H1 (cell line): ENCODE measurements at regions not wholly inside any gene's neighbourhood (a gene's known extent, or its start where the extent isn't known, plus 50 kb on each side); places are given as distances from the start of the nearest gene placed in this dataset.

ENCODE experiments used
- CTCF ChIA-PET: fragments of 300-600 bp; sonication (Branson Sonifier 250); formaldehyde crosslinking; loops from one replicate; lab custom pipeline; 2021; ENCODE audit not compliant: partially characterized antibody; lab: Charles Lee
- POLR2A ChIA-PET: fragments of 300-600 bp; sonication (Branson Sonifier 250); formaldehyde crosslinking; loops from one replicate; lab custom pipeline; 2021; ENCODE audit warnings: inconsistent platforms; ENCODE audit not compliant: partially characterized antibody; lab: Charles Lee
- DNase-seq, 2 experiments: peaks; one replicate each; pipeline versions ENCODE4 v3.0.0 to v3.0.0-alpha.2; 2010 to 2022; ENCODE audit warnings: low spot score in 2 of 2, low read depth in 1 of 2, mixed read lengths in 1 of 2
- FAIRE-seq: peaks from 2 replicates; lab custom pipeline; 2011; peaks lifted over from hg19 to GRCh38; lab: Jason Lieb, UNC
- H2AFZ ChIP-seq: 2 replicates; pipeline ENCODE4 v1.8.1; 2012; ENCODE audit warnings: low read length, inconsistent platforms
- H2AK5ac ChIP-seq: 2 replicates; pipeline ENCODE4 v1.6.1; 2013; ENCODE audit warnings: low read depth, low read length
- H2BK120ac ChIP-seq: replicated peaks from 2 replicates; pipeline ENCODE3; 2013; ENCODE audit warnings: low read depth, low read length, inconsistent platforms
- H2BK12ac ChIP-seq: 2 replicates; pipeline ENCODE4 v1.6.1; 2013; ENCODE audit warnings: low read depth, low read length
- H2BK15ac ChIP-seq: 2 replicates; pipeline ENCODE4 v1.6.1; 2013; ENCODE audit warnings: low read length
- H2BK20ac ChIP-seq: 2 replicates; pipeline ENCODE4 v1.6.1; 2013; ENCODE audit warnings: low read length
- H2BK5ac ChIP-seq: 2 replicates; pipeline ENCODE4 v1.6.1; 2013; ENCODE audit warnings: low read depth, low read length
- H3K14ac ChIP-seq: 2 replicates; pipeline ENCODE4 v1.6.1; 2013; ENCODE audit warnings: inconsistent platforms; ENCODE audit not compliant: insufficient read length
- H3K18ac ChIP-seq: 2 replicates; pipeline ENCODE4 v1.6.1; 2013; ENCODE audit warnings: low read length; ENCODE audit errors: extremely low read depth
- H3K23ac ChIP-seq: 2 replicates; pipeline ENCODE4 v1.6.1; 2013; ENCODE audit warnings: inconsistent platforms; ENCODE audit not compliant: insufficient read length
- H3K23me2 ChIP-seq: 2 replicates; pipeline ENCODE4 v1.6.1; 2013; ENCODE audit warnings: low read depth, low read length
- H3K27ac ChIP-seq: 2 replicates; pipeline ENCODE4 v1.6.1; 2011; ENCODE audit warnings: low read depth, low read length, inconsistent platforms
- H3K27me3 ChIP-seq, 4 experiments: replicated peaks in 1 of 4; 1 replicate in 1 of 4; 2 replicates in 3 of 4; pipeline versions ENCODE4 v1.6.1 to v1.8.1; 2011 to 2013; ENCODE audit warnings: low read length in 3 of 4, mild to moderate bottlenecking in 3 of 4, inconsistent platforms in 2 of 4, mixed read lengths in 2 of 4, moderate library complexity in 1 of 4; ENCODE audit not compliant: control insufficient read depth in 3 of 4, insufficient read depth in 3 of 4; ENCODE audit errors: extremely low read depth in 1 of 4
- H3K36me3 ChIP-seq, 4 experiments: 2 replicates each; pipeline versions ENCODE4 v1.6.1 to v1.8.1; 2011 to 2013; ENCODE audit warnings: mild to moderate bottlenecking in 4 of 4, low read length in 3 of 4, moderate library complexity in 2 of 4, control low read depth in 1 of 4, inconsistent platforms in 1 of 4; ENCODE audit not compliant: insufficient read depth in 4 of 4, control insufficient read depth in 2 of 4
- H3K4ac ChIP-seq: replicated peaks from 2 replicates; pipeline ENCODE3; 2013; ENCODE audit warnings: low read length, low read depth, mixed read lengths, inconsistent platforms; ENCODE audit not compliant: insufficient read length
- H3K4me1 ChIP-seq, 4 experiments: replicated peaks in 1 of 4; 1 replicate in 1 of 4; 2 replicates in 3 of 4; pipeline versions ENCODE4 v1.6.1 to v1.8.1; 2011 to 2013; ENCODE audit warnings: low read length in 3 of 4, inconsistent platforms in 2 of 4, mixed read lengths in 1 of 4; ENCODE audit not compliant: insufficient read depth in 4 of 4, control insufficient read depth in 3 of 4
- H3K4me2 ChIP-seq, 2 experiments: 2 replicates each; pipeline versions ENCODE4 v1.6.1 to v1.8.1; 2011 to 2013; ENCODE audit warnings: low read depth in 2 of 2, low read length in 2 of 2, control low read depth in 1 of 2, inconsistent platforms in 1 of 2, mild to moderate bottlenecking in 1 of 2; ENCODE audit not compliant: insufficient read depth in 1 of 2
- H3K4me3 ChIP-seq, 4 experiments: fragments of 200-600, 300-600 bp in 1 of 4; sonication (generic), shearing (Covaris generic), sonication (Bioruptor Twin) in 1 of 4; 2 replicates each; pipeline versions ENCODE4 v1.5.1 to v1.8.1; 2011 to 2016; ENCODE audit warnings: low read length in 4 of 4, low read depth in 3 of 4, control low read depth in 2 of 4, inconsistent platforms in 2 of 4, mild to moderate bottlenecking in 2 of 4, mixed read lengths in 1 of 4, moderate library complexity in 1 of 4; ENCODE audit not compliant: insufficient read depth in 2 of 4; ENCODE audit errors: extremely low read depth in 1 of 4
- H3K56ac ChIP-seq: replicated peaks from 2 replicates; pipeline ENCODE3; 2013; ENCODE audit warnings: low read depth, mild to moderate bottlenecking, mixed read lengths, low read length, inconsistent platforms; ENCODE audit not compliant: insufficient read length
- H3K79me1 ChIP-seq: 2 replicates; pipeline ENCODE4 v1.6.1; 2013; ENCODE audit warnings: low read depth, low read length, control low read depth
- H3K79me2 ChIP-seq, 2 experiments: 2 replicates each; pipeline versions ENCODE4 v1.6.1 to v1.8.1; 2012 to 2013; ENCODE audit warnings: low read length in 2 of 2, mild to moderate bottlenecking in 2 of 2, inconsistent platforms in 1 of 2; ENCODE audit not compliant: insufficient read depth in 2 of 2, control insufficient read depth in 1 of 2
- H3K9ac ChIP-seq, 4 experiments: replicated peaks in 1 of 4; 1 replicate in 1 of 4; 2 replicates in 3 of 4; pipeline versions ENCODE4 v1.6.1 to v1.8.1; 2011 to 2013; ENCODE audit warnings: low read depth in 3 of 4, low read length in 3 of 4, control low read depth in 2 of 4, mild to moderate bottlenecking in 2 of 4, moderate library complexity in 2 of 4, inconsistent platforms in 1 of 4; ENCODE audit errors: extremely low read depth in 1 of 4
- H3K9me3 ChIP-seq, 2 experiments: 2 replicates each; pipeline versions ENCODE4 v1.6.1 to v1.8.1; 2012 to 2013; ENCODE audit warnings: mild to moderate bottlenecking in 2 of 2, moderate library complexity in 2 of 2, control low read depth in 1 of 2, inconsistent platforms in 1 of 2, low read depth in 1 of 2, low read length in 1 of 2, mixed read lengths in 1 of 2; ENCODE audit not compliant: insufficient read depth in 2 of 2
- H4K20me1 ChIP-seq, 2 experiments: replicated peaks in 1 of 2; 2 replicates each; pipeline versions ENCODE3 to v1.8.1; 2011 to 2013; ENCODE audit warnings: inconsistent platforms in 2 of 2, low read length in 2 of 2, mild to moderate bottlenecking in 1 of 2; ENCODE audit not compliant: insufficient read depth in 2 of 2, control insufficient read depth in 1 of 2
- H4K5ac ChIP-seq: 2 replicates; pipeline ENCODE4 v1.6.1; 2013; ENCODE audit warnings: low read length, low read depth, mixed read lengths, inconsistent platforms; ENCODE audit not compliant: insufficient read length
- H4K8ac ChIP-seq: 2 replicates; pipeline ENCODE4 v1.8.0; 2013; ENCODE audit warnings: mild to moderate bottlenecking, moderate library complexity, low read length, inconsistent platforms; ENCODE audit not compliant: insufficient read depth; ENCODE audit errors: extremely low read depth
- H4K91ac ChIP-seq: replicated peaks from 2 replicates; pipeline ENCODE3; 2013; ENCODE audit warnings: low read length, mixed read lengths, inconsistent platforms; ENCODE audit not compliant: insufficient read length
- BRCA1 ChIP-seq: IDR thresholded peaks from 2 replicates; pipeline ENCODE4 v1.6.1; 2012; ENCODE audit warnings: low read depth, low read length, improper control_type of control experiment
- EZH2 ChIP-seq: fragments of 200-600 bp; sonication (generic); IDR thresholded peaks from 2 replicates; pipeline ENCODE4 v1.7.1; 2012; ENCODE audit warnings: low read depth, mild to moderate bottlenecking, moderate library complexity, low read length, inconsistent platforms; ENCODE audit not compliant: severe bottlenecking
- KDM5A ChIP-seq: fragments of 200-600 bp; IDR thresholded peaks from 2 replicates; pipeline ENCODE4 v1.7.1; 2012; ENCODE audit warnings: mild to moderate bottlenecking, low read length, inconsistent platforms, mixed read lengths
- SP1 ChIP-seq: IDR thresholded peaks from 2 replicates; pipeline ENCODE4 v1.6.1; 2011; ENCODE audit warnings: low read depth, low read length
- SRF ChIP-seq: IDR thresholded peaks from 2 replicates; pipeline ENCODE4 v1.6.1; 2011; ENCODE audit warnings: mild to moderate bottlenecking, low read depth, low read length, moderate library complexity
- TAF7 ChIP-seq: optimal IDR thresholded peaks from 2 replicates; pipeline ENCODE3; 2011; ENCODE audit warnings: low read depth, mild to moderate bottlenecking, inconsistent platforms, low read length, moderate library complexity, borderline replicate concordance
- WGBS, 2 experiments: shearing (Covaris generic) in 1 of 2; methylation state at CpG; one replicate each; pipeline versions ENCODE4 v1.1.6 to v1.1.7; 2013 to 2015; ENCODE audit warnings: low lambda C conversion rate in 2 of 2, mixed read lengths in 2 of 2, inconsistent platforms in 1 of 2, low coverage in 1 of 2, missing lambda C conversion rate in 1 of 2; ENCODE audit not compliant: insufficient replicate concordance in 2 of 2, insufficient coverage in 1 of 2, insufficient read length in 1 of 2; ENCODE audit errors: extremely low coverage in 1 of 2, missing lambda C conversion rate in 1 of 2; 5-methylcytosine and 5-hydroxymethylcytosine counted together

- H3K27ac ChIP-seq = no peak overlapping the region
- H3K9ac ChIP-seq = no peak overlapping the region
- H3K36me3 ChIP-seq = no peaks in the 10 kb centered on the region
- H2BK20ac ChIP-seq = no peak overlapping the region
- no peaks in the 10 kb centered on the region for H3K27me3 ChIP-seq
- no peak overlapping the region for H3K4ac ChIP-seq
- H2AK5ac ChIP-seq = no peak overlapping the region
- H3K79me1 ChIP-seq = no peaks in the 10 kb centered on the region
- no peak overlapping the region for H3K4me3 ChIP-seq
- no peak overlapping the region for H2BK5ac ChIP-seq
- H3K4me2 ChIP-seq = no peak overlapping the region
- H3K23me2 ChIP-seq = no peaks in the 10 kb centered on the region; the same call in 1 of the 2 replicates
- no peak overlapping the region for H2AFZ ChIP-seq
- H3K9me3 ChIP-seq = 0 out of 4 replicates have a peak, but pooled peaks cover 0 to 5% of the 10 kb centered on the region in 2 experiments
- H3K4me1 ChIP-seq = no peaks in the 10 kb centered on the region; a peak in 2 of 7 replicates
- no peak overlapping the region for H3K14ac ChIP-seq
- no peak overlapping the region for H2BK15ac ChIP-seq
- H3K23ac ChIP-seq = no peak overlapping the region
- FAIRE-seq (no peak), DNase-seq (no peak)
- H4K20me1 ChIP-seq = no peaks in the 10 kb centered on the region
- H2BK120ac ChIP-seq = no peak overlapping the region
- TF ChIP-seq KDM5A (no peak), SP1 (no peak), SRF (no peak), BRCA1 (no peak), EZH2 (no peak), TAF7 (no peak)
- H3K79me2 ChIP-seq = no peaks in the 10 kb centered on the region
- no peak overlapping the region for H4K5ac ChIP-seq
- H3K18ac ChIP-seq = no peak overlapping the region
- 49% methylated on average over 7 of the region's 7 CpGs; no CpG with 5 or more reads in 1 of the 2 experiments for WGBS, 2 experiments
- POLR2A ChIA-PET = interaction anchor here (1.4 kb wide), 1 partner anchor 49 kb away, joined by 4 read pairs; no protein-coding TSS in a partner anchor
- no peak overlapping the region for H4K91ac ChIP-seq
- CTCF ChIA-PET = interaction anchor here (0.9 to 1.4 kb wide), 4 partner anchors 23 to 523 kb away, joined by 3 to 4 read pairs (median 3); no protein-coding TSS in a partner anchor
- H2BK12ac ChIP-seq = no peak overlapping the region
- no peak overlapping the region for H4K8ac ChIP-seq
- no peak overlapping the region for H3K56ac ChIP-seq
Measured at GRCh38 chr18:3346487-3346886, 84.6 kb downstream of the MYL12B start.
